PC-3 (cell line): ENCODE measurements at regions not wholly inside any gene's neighbourhood (a gene's known extent, or its start where the extent isn't known, plus 50 kb on each side); places are given as distances from the start of the nearest gene placed in this dataset.

Experiments
- CTCF ChIP-seq: fragments of 300-600 bp; sonication (generic); conservative IDR thresholded peaks from 2 replicates; pipeline ENCODE4 v1.5.1; 2017; ENCODE audit warnings: antibody characterized with exemption, low read depth, mild to moderate bottlenecking, low read length
- EZH2 ChIP-seq: fragments of 300-600 bp; sonication (generic); IDR thresholded peaks from one replicate; pipeline ENCODE4 v1.6.1; 2017; ENCODE audit warnings: antibody characterized with exemption, mild to moderate bottlenecking, low read length; ENCODE audit not compliant: unreplicated experiment

GRCh38 chr7:119949053-119949452 lies 323.9 kb upstream of the KCND2 start:
- TF ChIP-seq EZH2 (no peak), CTCF (no peak)
